Heart left ventricle (tissue), 13 donors: ENCODE measurements at regions not wholly inside any gene's neighbourhood (a gene's known extent, or its start where the extent isn't known, plus 50 kb on each side); places are given as distances from the start of the nearest gene placed in this dataset.

Experiments used
- POLR2A ChIP-seq, 2 donors: fragments of 450-650 bp; IDR thresholded peaks; one replicate each; pipeline ENCODE4 v1.6.1; 2017; ENCODE audit warnings: antibody characterized with exemption in 2 of 2, mild to moderate bottlenecking in 2 of 2, moderate library complexity in 2 of 2
- TF ChIP-seq, protein P1 (sequence below), 12 donors: fragments of 200-600 bp; sonication (generic) in 4 of 12; IDR thresholded peaks; one replicate each; pipeline versions ENCODE4 v1.5.0 to v1.8.0; 2018 to 2022; ENCODE audit warnings: antibody characterized with exemption in 12 of 12, mild to moderate bottlenecking in 5 of 12
- donor health status: ischemic (EF 13 %, LVEDD 7.1; RV severe dilation, severe dysfunction).
- donor health status: DM: no; HTN: yes; CAD: no.
- donor health status: DM: no; HTN: no; CAD: no.
- donor health status: ischemic (EF 25% LVEDD 6.9; RV normal size, moderate dysfunction).
- donor health status: ischemic (EF 25% LVEDD 5.7; RV mildly dilated, moderate dysfunction).
- donor health status: ischemic (EF 35%, LVEDD 5.7; RV mildly dilated, moderate dysfunction).
- donor health status: nonischemic (EF 11% LVEDD 7.7; RV severe dilation, severe dysfunction).
- donor health status: DM: yes; HTN: yes; CAD: no.
- donor health status: PGD.
- donor health status: ischemic (EF 29% LVEDD 5.4; RV normal size, mild dysfunction).
- donor health status: nonischemic (EF 23%, LVEDD 6.1; RV moderate dilation, normal function).

DNA sequence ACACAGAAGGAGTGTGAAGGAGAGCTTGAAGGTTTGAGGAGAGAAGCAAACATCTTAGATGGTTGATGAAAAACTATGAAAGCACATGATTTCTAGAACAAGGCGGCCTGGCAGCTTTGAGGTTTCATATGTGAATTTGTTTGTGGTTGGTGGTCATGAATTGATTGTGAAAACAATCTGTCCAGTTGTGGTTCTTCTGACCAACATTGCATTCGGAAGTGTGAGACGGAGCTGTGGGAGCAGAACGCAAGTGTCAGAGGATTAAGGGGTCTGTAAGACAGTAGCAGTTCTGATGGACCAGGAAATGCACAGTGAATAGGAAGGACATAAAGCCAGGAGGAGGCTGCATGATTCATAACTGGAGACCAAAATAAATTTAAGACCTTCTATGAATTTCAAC lies 594.6 kb downstream of the NXPH1 start:
- no peak for TF ChIP-seq POLR2A (IDR thresholded peaks at IDR 0.05)
- TF ChIP-seq, protein P1, sequence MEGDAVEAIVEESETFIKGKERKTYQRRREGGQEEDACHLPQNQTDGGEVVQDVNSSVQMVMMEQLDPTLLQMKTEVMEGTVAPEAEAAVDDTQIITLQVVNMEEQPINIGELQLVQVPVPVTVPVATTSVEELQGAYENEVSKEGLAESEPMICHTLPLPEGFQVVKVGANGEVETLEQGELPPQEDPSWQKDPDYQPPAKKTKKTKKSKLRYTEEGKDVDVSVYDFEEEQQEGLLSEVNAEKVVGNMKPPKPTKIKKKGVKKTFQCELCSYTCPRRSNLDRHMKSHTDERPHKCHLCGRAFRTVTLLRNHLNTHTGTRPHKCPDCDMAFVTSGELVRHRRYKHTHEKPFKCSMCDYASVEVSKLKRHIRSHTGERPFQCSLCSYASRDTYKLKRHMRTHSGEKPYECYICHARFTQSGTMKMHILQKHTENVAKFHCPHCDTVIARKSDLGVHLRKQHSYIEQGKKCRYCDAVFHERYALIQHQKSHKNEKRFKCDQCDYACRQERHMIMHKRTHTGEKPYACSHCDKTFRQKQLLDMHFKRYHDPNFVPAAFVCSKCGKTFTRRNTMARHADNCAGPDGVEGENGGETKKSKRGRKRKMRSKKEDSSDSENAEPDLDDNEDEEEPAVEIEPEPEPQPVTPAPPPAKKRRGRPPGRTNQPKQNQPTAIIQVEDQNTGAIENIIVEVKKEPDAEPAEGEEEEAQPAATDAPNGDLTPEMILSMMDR (IDR thresholded peaks at IDR 0.05) = no peak
